Small intestine (tissue), 7 donors: ENCODE measurements at regions not wholly inside any gene's neighbourhood (a gene's known extent, or its start where the extent isn't known, plus 50 kb on each side); places are given as distances from the start of the nearest gene placed in this dataset.

Experiments
- DNase-seq, 2 donors: peaks; one replicate each; pipeline versions ENCODE4 v3.0.0 to v3.0.0-alpha.2; 2013
- FAIRE-seq: peaks from 2 replicates; lab custom pipeline; 2012; peaks lifted over from hg19 to GRCh38; lab: Jason Lieb, UNC
- H3K27ac ChIP-seq, 3 donors: one replicate each; pipeline ENCODE4 v1.5.1; 2013; ENCODE audit warnings: low read length in 2 of 3, mild to moderate bottlenecking in 2 of 3, control low read depth in 1 of 3, inconsistent platforms in 1 of 3, low read depth in 1 of 3, moderate library complexity in 1 of 3
- H3K27me3 ChIP-seq, 3 donors: one replicate each; pipeline ENCODE4 v1.6.1; 2013; ENCODE audit warnings: low read length in 3 of 3, inconsistent platforms in 1 of 3; ENCODE audit not compliant: control insufficient read depth in 3 of 3, insufficient read depth in 3 of 3
- H3K36me3 ChIP-seq, 3 donors: one replicate each; pipeline ENCODE4 v1.6.1; 2013; ENCODE audit warnings: low read length in 3 of 3, inconsistent platforms in 1 of 3, low read depth in 1 of 3, mild to moderate bottlenecking in 1 of 3, moderate library complexity in 1 of 3; ENCODE audit not compliant: control insufficient read depth in 3 of 3, insufficient read depth in 2 of 3
- H3K4me1 ChIP-seq, 3 donors: one replicate each; pipeline ENCODE4 v1.6.1; 2013; ENCODE audit warnings: low read length in 2 of 3, inconsistent platforms in 1 of 3, low read depth in 1 of 3, mild to moderate bottlenecking in 1 of 3, moderate library complexity in 1 of 3; ENCODE audit not compliant: control insufficient read depth in 3 of 3, insufficient read depth in 2 of 3
- H3K4me3 ChIP-seq, 3 donors: one replicate each; pipeline ENCODE4 v1.5.1; 2013; ENCODE audit warnings: low read length in 3 of 3, control low read depth in 1 of 3, inconsistent platforms in 1 of 3, low read depth in 1 of 3, mild to moderate bottlenecking in 1 of 3, moderate library complexity in 1 of 3
- H3K9me3 ChIP-seq, 2 donors: one replicate each; pipeline ENCODE4 v1.6.1; 2013; ENCODE audit warnings: low read depth in 1 of 2, low read length in 1 of 2; ENCODE audit not compliant: control insufficient read depth in 2 of 2, insufficient read depth in 1 of 2
- WGBS, 3 donors: extraction: QIAGEN DNeasy Blood & Tissue Kit; methylation state at CpG; one replicate each; pipeline ENCODE4 v1.1.7; 2013; 5-methylcytosine and 5-hydroxymethylcytosine counted together
- donor health status: healthy with polysubstance abuse.
- donor health status: control.
- donor health status: control.
- donor health status: Bipolar disorder and iron deficiency.
- donor health status: healthy.

- Histone ChIP-seq H3K36me3 (no peaks in the 10 kb centered on the region), H3K4me1 (no peaks in the 10 kb centered on the region), H3K27me3 (peaks cover 0 to 3% (median 0%) of the 10 kb centered on the region in 3 donors), H3K27ac (no peak overlapping the region), H3K4me3 (no peak overlapping the region), H3K9me3 (no peaks in the 10 kb centered on the region)
- DNase-seq (no peak), FAIRE-seq (no peak)
- WGBS, 3 donors, result 75 to 77% (median 76%) methylated on average over 4 of the region's 4 CpGs
Measured at GRCh38 chr4:10303291-10303690, 153.9 kb downstream of the ZNF518B start.

DNA sequence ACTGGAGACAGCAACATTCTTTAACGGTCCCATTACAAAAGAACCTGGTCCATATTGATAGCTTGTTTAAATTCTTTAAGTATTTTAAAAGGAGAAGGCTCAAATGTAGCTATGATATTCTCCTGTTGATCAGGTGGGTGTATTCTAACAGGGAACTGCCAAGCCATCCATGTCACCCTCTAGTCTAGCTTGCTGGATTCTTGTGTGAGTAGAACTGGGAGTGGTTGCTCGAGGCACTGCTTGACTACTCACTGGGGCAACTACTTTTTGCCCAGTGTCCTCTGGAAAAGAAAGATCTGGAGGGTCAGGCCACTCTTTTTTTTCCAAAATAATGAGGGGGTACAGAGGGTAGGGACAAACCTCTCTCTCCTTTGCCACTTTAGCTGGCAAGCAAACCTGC lies 155.1 kb downstream of the ZNF518B start:
- Histone ChIP-seq H3K9me3 (no peaks in the 10 kb centered on the region), H3K27me3 (peaks cover 0 to 3% (median 0%) of the 10 kb centered on the region in 3 donors), H3K4me3 (no peak overlapping the region), H3K4me1 (no peaks in the 10 kb centered on the region), H3K36me3 (no peaks in the 10 kb centered on the region), H3K27ac (no peak overlapping the region)
- DNase-seq (no peak), FAIRE-seq (no peak)
- 54 to 78% (median 60%) methylated on average over 2 of the region's 2 CpGs for WGBS, 3 donors

DNA sequence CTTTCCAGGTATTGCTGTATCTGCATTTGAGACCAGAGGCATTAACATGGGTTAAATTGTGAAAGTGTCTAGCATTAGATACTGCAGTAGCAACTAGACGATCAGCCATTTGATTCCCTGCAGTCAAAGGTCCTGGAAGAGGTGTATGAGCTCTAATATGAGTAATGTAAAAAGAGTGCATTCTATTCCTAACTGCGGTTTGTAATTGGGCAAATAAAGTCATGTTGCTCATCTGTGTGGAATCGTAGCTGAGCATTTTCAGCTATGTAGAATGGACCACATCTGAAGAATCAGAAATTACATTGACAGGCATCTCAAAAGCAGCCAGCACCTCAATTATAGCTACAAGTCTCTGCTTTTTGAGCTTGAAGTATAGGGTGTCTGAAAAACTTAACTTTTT lies 157.6 kb downstream of the ZNF518B start:
- Histone ChIP-seq H3K9me3 (no peaks in the 10 kb centered on the region), H3K36me3 (no peaks in the 10 kb centered on the region), H3K4me3 (no peak overlapping the region), H3K27me3 (peaks cover 0 to 4% (median 0%) of the 10 kb centered on the region in 3 donors), H3K27ac (no peak overlapping the region), H3K4me1 (no peaks in the 10 kb centered on the region)
- DNase-seq (no peak), FAIRE-seq (no peak)
- WGBS, 3 donors, result 49 to 57% (median 50%) methylated on average over 3 of the region's 3 CpGs

- Histone ChIP-seq H3K27me3 (peaks cover 0 to 4% (median 0%) of the 10 kb centered on the region in 3 donors), H3K9me3 (no peaks in the 10 kb centered on the region), H3K27ac (no peak overlapping the region), H3K36me3 (no peaks in the 10 kb centered on the region), H3K4me3 (no peak overlapping the region), H3K4me1 (no peaks in the 10 kb centered on the region)
- DNase-seq (no peak), FAIRE-seq (no peak)
- WGBS, 3 donors, result 84 to 94% (median 87%) methylated on average over 3 of the region's 3 CpGs
Measured at GRCh38 chr4:10298681-10299080, 158.5 kb downstream of the ZNF518B start.

- H3K4me3 ChIP-seq, result no peak overlapping the region
- DNase-seq (no peak), FAIRE-seq (no peak)
- 47 to 73% (median 49%) methylated on average over 3 of the region's 3 CpGs for WGBS, 3 donors
- H3K4me1 ChIP-seq, result no peaks in the 10 kb centered on the region
- no peaks in the 10 kb centered on the region for H3K9me3 ChIP-seq
- H3K27ac ChIP-seq, result no peak overlapping the region
- no peaks in the 10 kb centered on the region for H3K36me3 ChIP-seq
- H3K27me3 ChIP-seq, result peaks cover 0 to 4% (median 0%) of the 10 kb centered on the region in 3 donors
Measured at GRCh38 chr4:10296730-10297129, 160.5 kb downstream of the ZNF518B start.

GRCh38 chr4:10295301-10295700 lies 161.9 kb downstream of the ZNF518B start:
- no peak for DNase-seq
- H3K27me3 ChIP-seq, result peaks cover 0 to 4% (median 0%) of the 10 kb centered on the region in 3 donors
- H3K9me3 ChIP-seq, result no peaks in the 10 kb centered on the region
- H3K27ac ChIP-seq, result no peak overlapping the region
- no peaks in the 10 kb centered on the region for H3K4me1 ChIP-seq
- FAIRE-seq, result no peak
- WGBS, 3 donors, result 67 to 81% (median 79%) methylated on average over 3 of the region's 3 CpGs
- no peaks in the 10 kb centered on the region for H3K36me3 ChIP-seq
- H3K4me3 ChIP-seq, result no peak overlapping the region

GRCh38 chr4:10289538-10289906 lies 167.7 kb downstream of the ZNF518B start:
- no peaks in the 10 kb centered on the region for H3K36me3 ChIP-seq
- no peak overlapping the region for H3K27ac ChIP-seq
- no peak overlapping the region for H3K4me3 ChIP-seq
- no peak for FAIRE-seq
- no peaks in the 10 kb centered on the region for H3K4me1 ChIP-seq
- no peaks in the 10 kb centered on the region for H3K27me3 ChIP-seq
- no peak for DNase-seq
- WGBS, 3 donors, result 68 to 73% (median 69%) methylated on average over 2 of the region's 2 CpGs
- no peaks in the 10 kb centered on the region for H3K9me3 ChIP-seq

DNA sequence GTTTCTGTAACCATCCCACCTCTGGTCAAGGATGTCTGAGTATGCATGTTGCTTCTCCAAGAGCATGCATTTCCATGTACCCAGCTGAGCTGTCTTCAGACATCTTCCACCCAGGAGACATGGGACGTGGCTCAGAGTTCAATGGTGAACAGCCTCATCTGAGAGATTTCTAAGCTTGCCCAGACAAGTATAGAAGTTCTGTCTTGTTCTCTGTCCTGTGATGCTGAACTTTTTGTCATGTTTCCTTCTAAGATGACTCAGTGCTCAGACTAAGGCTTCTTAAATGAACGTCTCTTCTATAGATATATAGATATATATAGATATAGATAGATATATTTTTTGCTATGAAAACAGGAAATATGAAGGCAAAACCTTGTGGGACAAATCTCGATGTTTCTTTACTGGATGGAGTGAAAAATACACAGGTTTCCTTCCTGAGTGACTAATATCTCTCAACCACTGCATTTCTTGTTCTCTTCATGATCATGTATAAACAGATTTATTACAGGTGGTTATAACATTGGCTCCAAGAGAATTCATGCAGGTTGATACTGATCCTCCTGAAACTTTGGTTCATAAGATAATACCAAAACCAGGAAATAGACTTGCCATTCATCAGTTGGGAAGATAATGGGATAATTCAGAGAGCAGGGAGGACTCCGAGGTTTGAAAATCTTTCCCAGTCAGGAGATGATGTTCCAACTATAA lies 168.2 kb downstream of the ZNF518B start:
- no peaks in the 10 kb centered on the region for H3K4me1 ChIP-seq
- H3K36me3 ChIP-seq, result no peaks in the 10 kb centered on the region
- H3K27me3 ChIP-seq, result no peaks in the 10 kb centered on the region
- 56 to 70% (median 60%) methylated on average over 4 of the region's 4 CpGs for WGBS, 3 donors
- no peak overlapping the region for H3K27ac ChIP-seq
- no peak for DNase-seq
- no peaks in the 10 kb centered on the region for H3K9me3 ChIP-seq
- H3K4me3 ChIP-seq, result no peak overlapping the region
- FAIRE-seq, result no peak

DNA sequence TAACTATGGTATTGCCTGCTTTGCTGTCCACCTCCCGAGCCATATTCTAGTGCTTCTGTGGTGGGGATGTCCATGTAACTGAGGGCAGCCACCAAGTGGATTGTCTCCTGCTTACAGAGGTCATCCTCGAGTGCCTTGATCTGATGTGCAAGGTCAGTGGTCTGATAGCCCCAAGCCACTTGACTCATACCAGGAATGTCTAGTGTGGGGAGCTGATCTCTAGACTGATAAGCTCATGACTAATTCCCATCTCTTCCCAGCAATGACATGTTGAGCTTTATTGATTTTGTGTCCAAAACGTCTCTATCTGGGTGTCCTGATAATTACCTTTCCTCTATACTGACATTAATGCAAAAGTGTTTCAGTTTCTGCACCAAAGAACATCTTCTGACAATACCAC lies 168.4 kb upstream of the WDR1 start:
- H3K27ac ChIP-seq, result no peak overlapping the region
- H3K36me3 ChIP-seq, result no peaks in the 10 kb centered on the region
- H3K4me3 ChIP-seq, result no peak overlapping the region
- H3K9me3 ChIP-seq, result no peaks in the 10 kb centered on the region
- DNase-seq (no peak), FAIRE-seq (no peak)
- 35 to 51% (median 44%) methylated on average over 3 of the region's 3 CpGs for WGBS, 3 donors
- H3K4me1 ChIP-seq, result no peaks in the 10 kb centered on the region
- no peaks in the 10 kb centered on the region for H3K27me3 ChIP-seq
